ENCODE measurements at regions not wholly inside any gene's neighbourhood (a gene's known extent, or its start where the extent isn't known, plus 50 kb on each side); places are given as distances from the start of the nearest gene placed in this dataset.

DNA sequence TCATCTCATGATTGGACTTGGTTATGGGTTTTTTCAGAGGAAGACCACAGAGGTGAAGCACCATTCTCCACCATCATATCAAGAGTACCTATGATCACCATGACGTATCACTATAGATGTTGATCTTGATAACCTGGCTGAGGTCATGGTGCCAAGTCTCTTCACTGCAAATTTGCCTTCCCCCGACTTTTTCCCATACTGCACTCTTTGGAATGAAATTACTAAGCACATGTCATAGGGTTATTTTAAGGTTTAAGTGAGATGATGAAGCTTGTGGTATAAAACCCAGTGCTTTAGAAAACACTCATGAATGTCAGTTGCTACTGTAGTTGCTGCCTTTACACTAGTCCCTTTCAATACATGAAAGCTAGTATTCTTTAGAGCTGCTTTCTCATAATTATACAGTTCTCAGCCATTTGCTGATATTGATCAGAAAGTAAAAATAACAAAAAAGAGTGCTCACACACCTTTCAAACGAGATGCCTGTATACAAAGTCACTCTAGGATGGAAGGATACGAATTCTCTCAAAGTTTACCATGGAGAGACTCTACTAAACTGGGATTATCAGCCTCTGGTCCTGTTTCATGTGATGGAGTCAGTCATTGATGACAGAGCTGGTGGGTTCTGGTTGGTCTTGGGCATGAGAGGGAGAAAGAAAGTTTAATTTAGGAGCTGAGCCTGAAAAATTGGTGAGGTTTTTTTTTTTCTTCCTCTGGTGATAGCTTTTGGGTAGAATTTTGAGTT, 228.1 kb downstream of the PRL start:
- Histone ChIP-seq H3K27ac (no peak overlapping the region), H3K9ac (ENCODE audit: insufficient read length) (no peak overlapping the region), H3K9me3 (ENCODE audit: low read depth, low read length) (no peaks in the 10 kb centered on the region), H3K36me3 (ENCODE audit: insufficient read depth, low read length) (no peaks in the 10 kb centered on the region), H3K4me3 (no peak overlapping the region)
- no peak for DNase-seq (ENCODE audit: low read depth, low spot score)
- no peak for TF ChIP-seq FOXP2 (optimal IDR thresholded peaks at IDR 0.05; ENCODE audit: control extremely low read depth, extremely low read length, insufficient read depth)
- no peak for TF ChIP-seq EZH2 (IDR thresholded peaks at IDR 0.05)
- TF ChIP-seq POLR2AphosphoS5 (IDR thresholded peaks at IDR 0.05; ENCODE audit: borderline replicate concordance, low read depth, low read length), result no peak

DNA sequence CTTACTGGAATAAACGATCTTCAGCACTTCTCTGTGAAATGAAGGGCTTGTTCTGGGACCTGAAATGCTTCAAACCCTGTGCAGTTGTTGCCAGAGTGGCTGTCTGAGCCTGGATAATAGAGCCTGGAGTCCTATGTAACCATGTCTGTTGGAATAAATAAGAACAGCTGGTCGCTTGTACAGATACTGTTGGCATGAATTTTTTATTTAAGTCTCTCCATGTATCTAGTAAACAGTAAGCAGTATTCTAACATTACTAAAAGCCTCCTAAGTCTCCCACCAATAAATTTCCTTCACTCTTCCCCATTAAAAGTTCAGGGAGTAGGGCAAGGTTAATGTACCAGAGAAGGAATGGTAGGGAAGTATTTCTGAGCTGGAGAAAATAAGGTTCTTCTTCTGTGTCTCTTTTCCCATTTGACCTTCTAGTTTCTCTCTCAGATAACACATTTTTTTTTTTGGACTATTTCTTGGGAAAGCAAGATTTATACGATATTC, 227.5 kb downstream of the PRL start:
- H3K27ac ChIP-seq, result no peak overlapping the region
- no peaks in the 10 kb centered on the region for H3K36me3 ChIP-seq (ENCODE audit: insufficient read depth, low read length)
- no peak overlapping the region for H3K9ac ChIP-seq (ENCODE audit: insufficient read length)
- DNase-seq (ENCODE audit: low read depth, low spot score), result no peak
- TF ChIP-seq EZH2 (IDR thresholded peaks at IDR 0.05) (no peak), POLR2AphosphoS5 (IDR thresholded peaks at IDR 0.05; ENCODE audit: borderline replicate concordance, low read depth, low read length) (no peak), FOXP2 (optimal IDR thresholded peaks at IDR 0.05; ENCODE audit: control extremely low read depth, extremely low read length, insufficient read depth) (no peak)
- H3K9me3 ChIP-seq (ENCODE audit: low read depth, low read length), result no peaks in the 10 kb centered on the region
- H3K4me3 ChIP-seq, result no peak overlapping the region

DNA sequence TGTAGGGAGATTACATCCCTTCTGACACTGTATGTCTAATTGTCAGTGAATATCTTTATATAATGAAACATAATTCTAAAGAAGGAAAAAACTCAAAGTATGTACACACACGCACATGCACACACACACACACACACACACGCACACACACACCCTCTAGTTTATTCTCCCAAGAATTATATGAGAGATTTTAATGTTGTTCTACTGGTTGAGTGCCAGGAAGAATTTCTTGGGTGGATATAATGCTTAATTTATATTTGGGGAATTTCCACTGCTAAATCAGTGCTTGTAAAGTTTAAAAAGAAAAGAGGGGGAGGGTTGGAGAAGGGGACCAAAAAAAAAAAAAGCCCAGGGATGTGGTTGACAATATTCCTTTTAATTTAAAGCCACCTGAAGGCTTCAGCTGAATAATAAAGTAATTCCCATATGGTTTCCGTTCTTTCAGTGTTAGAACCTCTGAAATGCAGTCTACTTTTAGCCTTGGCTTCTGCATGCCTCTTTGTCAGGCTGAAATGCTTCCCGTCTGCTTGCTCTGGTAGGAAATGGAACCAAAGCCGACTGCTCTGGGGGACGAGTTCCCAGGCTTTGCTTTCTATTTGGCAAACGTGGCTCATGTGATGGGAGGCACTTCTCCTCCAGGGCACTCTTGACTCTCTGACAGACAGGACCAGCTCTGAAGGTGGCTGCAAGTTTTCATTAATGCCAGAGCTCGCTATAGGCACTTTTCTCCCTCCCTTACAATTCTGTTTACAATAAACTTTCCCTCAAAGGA, 225.4 kb downstream of the PRL start:
- Histone ChIP-seq H3K9me3 (ENCODE audit: low read depth, low read length) (no peaks in the 10 kb centered on the region), H3K36me3 (ENCODE audit: insufficient read depth, low read length) (no peaks in the 10 kb centered on the region), H3K4me3 (peak overlapping the region; percentile 67), H3K9ac (ENCODE audit: insufficient read length) (peak overlapping the region; percentile 54), H3K27ac (peak overlapping the region; percentile 92)
- TF ChIP-seq EZH2 (IDR thresholded peaks at IDR 0.05) (no peak), FOXP2 (optimal IDR thresholded peaks at IDR 0.05; ENCODE audit: control extremely low read depth, extremely low read length, insufficient read depth) (no peak), POLR2AphosphoS5 (IDR thresholded peaks at IDR 0.05; ENCODE audit: borderline replicate concordance, low read depth, low read length) (peak; percentile 54)
- DNase-seq (ENCODE audit: low read depth, low spot score), result peak; percentile 53

DNA sequence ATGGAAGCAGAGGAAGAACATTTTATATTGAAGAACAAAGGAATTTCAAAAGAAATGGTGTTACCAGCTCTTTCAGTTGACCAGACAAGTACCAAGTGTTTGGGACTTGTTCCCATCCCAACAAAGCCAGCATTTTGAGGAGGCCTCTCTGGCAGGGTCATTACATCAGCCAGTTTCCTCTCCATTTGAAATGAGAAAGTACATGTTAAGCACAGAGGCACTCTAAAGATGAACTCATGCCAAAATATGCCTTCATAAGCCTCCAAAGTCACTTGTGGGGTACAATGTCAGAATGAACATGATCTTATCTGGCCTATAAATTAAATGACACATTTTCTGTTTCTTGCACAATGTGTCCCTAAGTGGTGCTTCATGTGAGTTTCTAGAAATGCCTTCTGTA, 223.9 kb downstream of the PRL start:
- no peak overlapping the region for H3K4me3 ChIP-seq
- no peaks in the 10 kb centered on the region for H3K9me3 ChIP-seq (ENCODE audit: low read depth, low read length)
- TF ChIP-seq POLR2AphosphoS5 (IDR thresholded peaks at IDR 0.05; ENCODE audit: borderline replicate concordance, low read depth, low read length) (no peak), FOXP2 (optimal IDR thresholded peaks at IDR 0.05; ENCODE audit: control extremely low read depth, extremely low read length, insufficient read depth) (no peak)
- peak; percentile 40 for DNase-seq (ENCODE audit: low read depth, low spot score)
- H3K36me3 ChIP-seq (ENCODE audit: insufficient read depth, low read length), result no peaks in the 10 kb centered on the region
- peak overlapping the region; percentile 92 for H3K27ac ChIP-seq
- no peak overlapping the region for H3K9ac ChIP-seq (ENCODE audit: insufficient read length)

DNA sequence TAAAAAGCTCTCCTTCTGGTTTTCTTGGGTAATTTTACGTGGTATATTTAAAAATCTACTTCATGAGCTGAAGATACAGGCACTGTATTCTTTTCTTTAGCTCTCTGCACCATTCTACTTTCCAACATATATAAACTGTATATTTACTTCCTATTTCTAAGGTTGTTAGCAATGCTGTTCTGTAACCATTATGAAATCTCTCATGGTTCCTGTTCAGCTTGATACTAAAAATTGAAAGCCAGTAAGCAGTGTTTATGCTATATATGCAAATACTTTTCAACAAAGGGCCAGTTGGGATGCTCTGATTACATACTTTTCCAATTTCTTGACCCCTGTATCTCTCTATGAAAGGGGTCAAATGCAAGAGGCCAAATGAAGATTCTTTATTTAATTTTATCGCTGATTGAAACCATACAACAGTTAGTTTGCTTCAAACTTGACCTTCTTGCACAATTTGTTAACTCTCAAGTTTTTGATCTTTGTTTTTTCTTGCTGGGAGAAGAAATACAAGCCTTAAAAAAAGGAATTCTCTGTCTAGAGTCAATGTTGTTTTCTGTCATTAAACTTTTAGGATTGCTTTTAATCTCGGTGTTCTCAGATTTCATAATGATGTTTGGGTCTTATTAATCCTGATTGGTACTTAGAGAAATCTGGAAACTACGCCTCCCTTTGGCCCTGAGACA, 223.2 kb downstream of the PRL start:
- no peak for DNase-seq (ENCODE audit: low read depth, low spot score)
- H3K36me3 ChIP-seq (ENCODE audit: insufficient read depth, low read length), result no peaks in the 10 kb centered on the region

DNA sequence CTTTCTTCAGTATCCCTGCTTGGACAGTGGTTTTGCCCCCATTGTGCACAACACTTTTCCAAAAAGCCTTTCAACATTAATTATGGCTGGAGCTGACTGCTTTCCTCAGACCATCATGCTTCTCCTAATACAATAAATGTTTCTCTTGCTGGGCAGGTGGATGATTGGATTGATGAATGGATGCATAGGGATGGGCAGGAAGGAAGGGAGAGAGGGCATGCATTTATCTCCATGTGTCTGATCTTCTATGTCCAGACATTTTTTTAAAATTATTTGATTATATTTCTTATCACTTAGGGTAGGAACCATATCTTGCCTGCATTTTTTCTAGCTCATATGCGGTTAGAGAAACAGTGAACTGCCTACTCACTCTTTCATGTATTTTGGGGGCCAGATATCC, 218.5 kb downstream of the PRL start:
- Histone ChIP-seq H3K27ac (no peak overlapping the region), H3K9ac (ENCODE audit: insufficient read length) (no peak overlapping the region), H3K9me3 (ENCODE audit: low read depth, low read length) (no peaks in the 10 kb centered on the region), H3K36me3 (ENCODE audit: insufficient read depth, low read length) (no peaks in the 10 kb centered on the region), H3K4me3 (no peak overlapping the region)
- no peak for DNase-seq (ENCODE audit: low read depth, low spot score)
- TF ChIP-seq POLR2AphosphoS5 (IDR thresholded peaks at IDR 0.05; ENCODE audit: borderline replicate concordance, low read depth, low read length), result no peak
- no peak for TF ChIP-seq FOXP2 (optimal IDR thresholded peaks at IDR 0.05; ENCODE audit: control extremely low read depth, extremely low read length, insufficient read depth)
- TF ChIP-seq EZH2 (IDR thresholded peaks at IDR 0.05), result no peak

More for the DNA sequence above, 223.2 kb downstream of the PRL start:
- Histone ChIP-seq H3K4me3 (no peak overlapping the region), H3K9me3 (ENCODE audit: low read depth, low read length) (no peaks in the 10 kb centered on the region), H3K27ac (peak overlapping the region; percentile 92), H3K9ac (ENCODE audit: insufficient read length) (no peak overlapping the region)
- TF ChIP-seq FOXP2 (optimal IDR thresholded peaks at IDR 0.05; ENCODE audit: control extremely low read depth, extremely low read length, insufficient read depth), result no peak

DNA sequence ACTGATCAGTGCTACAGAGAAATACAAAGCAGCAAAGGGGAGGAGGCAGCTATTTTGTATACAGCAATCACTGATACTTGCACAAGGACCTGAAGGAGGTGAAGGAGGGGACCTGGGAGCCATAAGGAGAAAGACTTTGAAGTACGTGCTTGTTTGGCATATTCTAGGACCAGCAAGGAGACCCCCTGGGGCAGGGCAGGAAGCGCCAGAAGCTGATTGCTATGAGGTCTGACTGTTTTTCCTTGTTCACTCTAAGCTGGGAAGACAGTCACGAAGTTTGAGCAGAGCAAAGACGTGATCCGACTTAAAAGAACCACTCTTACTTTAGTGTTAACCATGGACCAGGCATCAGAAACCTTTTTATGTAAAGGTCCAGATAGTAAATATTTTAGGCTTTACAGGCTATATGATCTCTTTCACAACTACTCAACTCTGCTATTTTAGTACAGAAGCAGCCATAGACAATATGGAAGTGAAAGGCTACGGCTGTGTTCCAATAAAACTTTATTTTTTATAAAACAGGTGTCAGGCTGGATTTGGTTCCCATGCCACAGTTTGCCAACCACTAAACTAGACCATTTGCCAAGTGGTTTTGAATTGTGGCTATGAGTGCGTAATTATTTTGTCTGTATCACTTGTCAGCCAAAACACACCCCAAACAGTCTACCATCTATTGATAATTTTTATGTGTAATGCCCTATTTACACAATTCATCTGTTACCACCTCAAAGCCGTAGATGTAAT, 217.9 kb downstream of the PRL start:
- no peaks in the 10 kb centered on the region for H3K9me3 ChIP-seq (ENCODE audit: low read depth, low read length)
- H3K9ac ChIP-seq (ENCODE audit: insufficient read length), result no peak overlapping the region
- TF ChIP-seq POLR2AphosphoS5 (IDR thresholded peaks at IDR 0.05; ENCODE audit: borderline replicate concordance, low read depth, low read length), result no peak
- peak; percentile 30 for DNase-seq (ENCODE audit: low read depth, low spot score)
- no peak overlapping the region for H3K27ac ChIP-seq
- H3K4me3 ChIP-seq, result 0 out of 2 replicates have a peak overlapping the region, but pooled peaks have one; percentile 3
- H3K36me3 ChIP-seq (ENCODE audit: insufficient read depth, low read length), result no peaks in the 10 kb centered on the region

DNA sequence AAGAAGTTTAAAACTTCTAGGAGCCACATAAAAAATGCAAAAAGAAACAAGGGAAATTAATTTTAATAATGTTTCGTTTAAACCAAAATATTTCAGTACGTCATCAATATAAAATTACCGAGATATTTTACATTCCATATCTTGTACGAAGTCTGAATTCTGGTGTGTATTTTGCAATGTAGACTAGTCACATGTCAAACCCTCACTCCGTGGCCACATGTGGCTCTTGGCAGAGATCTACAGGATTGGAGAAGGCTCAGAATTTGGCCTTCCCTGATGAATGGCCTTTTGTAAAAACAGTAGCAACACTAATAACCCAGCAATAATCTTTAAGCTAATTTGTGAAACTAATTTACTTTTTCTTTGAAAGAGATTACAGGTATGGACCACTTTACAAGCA, 217.1 kb downstream of the PRL start:
- no peak for DNase-seq (ENCODE audit: low read depth, low spot score)
- no peak overlapping the region for H3K9ac ChIP-seq (ENCODE audit: insufficient read length)
- no peaks in the 10 kb centered on the region for H3K36me3 ChIP-seq (ENCODE audit: insufficient read depth, low read length)
- H3K27ac ChIP-seq, result no peak overlapping the region
- H3K4me3 ChIP-seq, result no peak overlapping the region
- no peak for TF ChIP-seq POLR2AphosphoS5 (IDR thresholded peaks at IDR 0.05; ENCODE audit: borderline replicate concordance, low read depth, low read length)
- TF ChIP-seq FOXP2 (optimal IDR thresholded peaks at IDR 0.05; ENCODE audit: control extremely low read depth, extremely low read length, insufficient read depth), result no peak
- no peaks in the 10 kb centered on the region for H3K9me3 ChIP-seq (ENCODE audit: low read depth, low read length)
